Activated B cell treated with CpG ODN at 0.5 μM for 24 hours (primary cell): ENCODE measurements at regions not wholly inside any gene's neighbourhood (a gene's known extent, or its start where the extent isn't known, plus 50 kb on each side); places are given as distances from the start of the nearest gene placed in this dataset.

Source experiments
- ATAC-seq: fragments of 200-7000 bp; cut with Tn5 transposase; one replicate; pipeline ENCODE4 v1.10.0; 2021; ENCODE audit warnings: low read depth, mild to moderate bottlenecking, moderate library complexity
- CTCF ChIA-PET: fragments of 350-600 bp; sonication (Branson Sonifier 250); formaldehyde crosslinking; loops from one replicate; lab custom pipeline; 2021; ENCODE audit warnings: antibody characterized with exemption; lab: Charles Lee
- POLR2A ChIA-PET: fragments of 350-600 bp; sonication (Branson Sonifier 250); formaldehyde crosslinking; loops from one replicate; lab custom pipeline; 2021; ENCODE audit warnings: antibody characterized with exemption; lab: Charles Lee
- DNase-seq: peaks from one replicate; pipeline ENCODE4 v3.0.0; 2022
- H3K27ac Mint-ChIP-seq: one replicate; pipeline ENCODE4 v1.8.0; 2020; ENCODE audit warnings: mixed read lengths
- H3K27me3 Mint-ChIP-seq: one replicate; pipeline ENCODE4 v1.8.0; 2021; ENCODE audit warnings: mixed read lengths
- H3K36me3 Mint-ChIP-seq: one replicate; pipeline ENCODE4 v1.8.0; 2021; ENCODE audit warnings: low read depth, mixed read lengths
- H3K4me1 Mint-ChIP-seq: one replicate; pipeline ENCODE4 v1.8.0; 2021; ENCODE audit warnings: mixed read lengths
- H3K4me3 Mint-ChIP-seq: one replicate; pipeline ENCODE4 v1.8.0; 2020; ENCODE audit warnings: mild to moderate bottlenecking, mixed read lengths
- H3K9me3 Mint-ChIP-seq: one replicate; pipeline ENCODE4 v1.8.0; 2020; ENCODE audit warnings: mixed read lengths
- CTCF ChIP-seq: fragments of 200-600 bp; IDR thresholded peaks from one replicate; pipeline ENCODE4 v1.8.0; 2022; ENCODE audit warnings: antibody characterized with exemption, mild to moderate bottlenecking
- intact Hi-C: fragments of 100-400 bp; cut with micrococcal nuclease; formaldehyde crosslinking; loops from one replicate; pipeline ENCODE4 v1.15.1; 2024

GRCh38 chr20:56941101-56941686 is 312.1 kb downstream of the TFAP2C start:
- H3K4me1 Mint-ChIP-seq: no peaks in the 10 kb centered on the region
- ATAC-seq (no peak), DNase-seq (no peak)
- TF ChIP-seq CTCF: no peak
- H3K36me3 Mint-ChIP-seq: no peaks in the 10 kb centered on the region
- CTCF ChIA-PET: no interaction called here
- no peak overlapping the region for H3K27ac Mint-ChIP-seq
- H3K9me3 Mint-ChIP-seq: no peaks in the 10 kb centered on the region
- peaks cover 4% of the 10 kb centered on the region for H3K27me3 Mint-ChIP-seq
- intact Hi-C loops: no loop called here
- no peak overlapping the region for H3K4me3 Mint-ChIP-seq
- POLR2A ChIA-PET: no interaction called here

GRCh38 chr20:56943946-56944945 is 315.1 kb downstream of the TFAP2C start:
- H3K27ac Mint-ChIP-seq: no peak overlapping the region
- H3K4me1 Mint-ChIP-seq: no peaks in the 10 kb centered on the region
- intact Hi-C loops: no loop called here

GRCh38 chr20:56945057-56945456 is 316.0 kb downstream of the TFAP2C start:
- ATAC-seq: no peak
- peaks cover 5% of the 10 kb centered on the region for H3K27me3 Mint-ChIP-seq
- POLR2A ChIA-PET: no interaction called here
- H3K27ac Mint-ChIP-seq: no peak overlapping the region
- no peak for DNase-seq
- CTCF ChIA-PET: no interaction called here
- no peak overlapping the region for H3K4me3 Mint-ChIP-seq
- no peaks in the 10 kb centered on the region for H3K9me3 Mint-ChIP-seq
- intact Hi-C loops: no loop called here
- no peaks in the 10 kb centered on the region for H3K36me3 Mint-ChIP-seq
- no peak for TF ChIP-seq CTCF
- H3K4me1 Mint-ChIP-seq: no peaks in the 10 kb centered on the region

More at GRCh38 chr20:56943946-56944945, 315.1 kb downstream of the TFAP2C start:
- Mint-ChIP-seq H3K9me3 (no peaks in the 10 kb centered on the region), H3K36me3 (no peaks in the 10 kb centered on the region), H3K27me3 (peaks cover 5% of the 10 kb centered on the region), H3K4me3 (no peak overlapping the region)
- DNase-seq (no peak), ATAC-seq (no peak)
- POLR2A ChIA-PET: no interaction called here
- CTCF ChIA-PET: no interaction called here
- TF ChIP-seq CTCF: no peak

- DNase-seq: no peak
- no peaks in the 10 kb centered on the region for H3K4me1 Mint-ChIP-seq
- no peak overlapping the region for H3K27ac Mint-ChIP-seq
- no peaks in the 10 kb centered on the region for H3K36me3 Mint-ChIP-seq
- ChIA-PET CTCF (no interaction called here), POLR2A (no interaction called here)
- TF ChIP-seq CTCF: no peak
- no peaks in the 10 kb centered on the region for H3K9me3 Mint-ChIP-seq
- intact Hi-C loops: no loop called here
- ATAC-seq: no peak
- H3K27me3 Mint-ChIP-seq: peaks cover 5% of the 10 kb centered on the region
- H3K4me3 Mint-ChIP-seq: no peak overlapping the region
Observed at GRCh38 chr20:56945901-56946300, 316.8 kb downstream of the TFAP2C start.

- CTCF ChIA-PET: no interaction called here
- no peaks in the 10 kb centered on the region for H3K9me3 Mint-ChIP-seq
- no peak for TF ChIP-seq CTCF
- H3K4me1 Mint-ChIP-seq: no peaks in the 10 kb centered on the region
- H3K27ac Mint-ChIP-seq: no peak overlapping the region
- no peak overlapping the region for H3K4me3 Mint-ChIP-seq
- intact Hi-C loops: no loop called here
- DNase-seq (no peak), ATAC-seq (no peak)
- no peaks in the 10 kb centered on the region for H3K36me3 Mint-ChIP-seq
- POLR2A ChIA-PET: no interaction called here
- H3K27me3 Mint-ChIP-seq: peaks cover 11% of the 10 kb centered on the region
Observed at GRCh38 chr20:56949318-56949717, 317.1 kb downstream of the BMP7 start.
